GM12878 (cell line): ENCODE measurements at regions not wholly inside any gene's neighbourhood (a gene's known extent, or its start where the extent isn't known, plus 50 kb on each side); places are given as distances from the start of the nearest gene placed in this dataset.

Experiments used
- ATAC-seq: fragments of 200-7000 bp; cut with Tn5 transposase; 3 replicates; pipeline ENCODE4 v1.9.1; 2020; ENCODE audit warnings: mild to moderate bottlenecking, moderate library complexity
- BruUV-seq: library from RNA; stranded (reverse); fragments of 400-500 nt; replicated peaks from 2 replicates; lab custom pipeline; 2021; lab: Mats Ljungman, UMichigan
- CTCF ChIA-PET: fragments of 300-600 bp; sonication (Branson Sonifier 250); formaldehyde crosslinking; extraction: SDS; loops from one replicate; lab custom pipeline; 2021; ENCODE audit warnings: inconsistent platforms; lab: Yijun Ruan, JAX
- POLR2A ChIA-PET: fragments of 350-600 bp; formaldehyde crosslinking; extraction: SDS; loops from one replicate; lab custom pipeline; 2021; ENCODE audit warnings: inconsistent platforms; lab: Charles Lee
- RAD21 ChIA-PET: fragments of 300-600 bp; sonication (Branson Sonifier 250); formaldehyde crosslinking; loops from one replicate; lab custom pipeline; 2023; ENCODE audit warnings: antibody characterized with exemption; ENCODE audit not compliant: unreplicated experiment; lab: Charles Lee
- SMC1A ChIA-PET: fragments of 300-600 bp; sonication (Branson Sonifier 250); formaldehyde crosslinking; loops from one replicate; lab custom pipeline; 2023; ENCODE audit not compliant: unreplicated experiment, uncharacterized antibody; lab: Charles Lee
- DNase-seq: peaks from one replicate; pipeline ENCODE4 v3.0.0-alpha.2; 2011; ENCODE audit warnings: low read depth, low spot score
- FAIRE-seq: peaks from 3 replicates; lab custom pipeline; 2011; peaks lifted over from hg19 to GRCh38; lab: Jason Lieb, UNC
- H2AFZ ChIP-seq: 2 replicates; pipeline ENCODE4 v1.6.0; 2011; ENCODE audit warnings: low read depth, low read length, control low read depth; ENCODE audit not compliant: control insufficient read depth
- H3K27ac ChIP-seq: 2 replicates; pipeline ENCODE4 v1.5.1; 2011; ENCODE audit warnings: control low read depth; ENCODE audit not compliant: control insufficient read depth, insufficient read depth
- H3K27me3 ChIP-seq, 2 experiments: replicated peaks in 1 of 2; 2 replicates each; pipeline versions ENCODE4 v1.6.0 to v1.6.1; 2011; ENCODE audit warnings: low read length in 1 of 2; ENCODE audit not compliant: control insufficient read depth in 2 of 2, insufficient read depth in 2 of 2
- H3K36me3 ChIP-seq, 2 experiments: 2 replicates each; pipeline ENCODE4 v1.5.1; 2011; ENCODE audit warnings: low read length in 1 of 2; ENCODE audit not compliant: control insufficient read depth in 2 of 2, insufficient read depth in 2 of 2
- H3K4me1 ChIP-seq: 2 replicates; pipeline ENCODE4 v1.6.1; 2011; ENCODE audit warnings: mild to moderate bottlenecking, low read length, moderate library complexity, mixed read lengths; ENCODE audit not compliant: control insufficient read depth, insufficient read depth
- H3K4me2 ChIP-seq: 2 replicates; pipeline ENCODE4 v1.6.0; 2011; ENCODE audit warnings: control low read depth; ENCODE audit not compliant: control insufficient read depth, insufficient read depth
- H3K4me3 ChIP-seq: fragments of 200-600 bp; sonication (generic); 2 replicates; pipeline ENCODE4 v1.5.1; 2016
- H3K79me2 ChIP-seq: 2 replicates; pipeline ENCODE4 v1.6.0; 2011; ENCODE audit warnings: low read length; ENCODE audit not compliant: control insufficient read depth, insufficient read depth
- H3K9ac ChIP-seq: 2 replicates; pipeline ENCODE4 v1.8.0; 2011; ENCODE audit warnings: low read length, control low read depth, mixed read lengths; ENCODE audit not compliant: control insufficient read depth, insufficient read depth
- H3K9me3 ChIP-seq: replicated peaks from 3 replicates; pipeline ENCODE4 v1.5.1; 2011; ENCODE audit warnings: mild to moderate bottlenecking, low read length; ENCODE audit not compliant: control insufficient read depth, insufficient read depth
- H4K20me1 ChIP-seq: 2 replicates; pipeline ENCODE4 v1.6.0; 2011; ENCODE audit not compliant: control insufficient read depth, insufficient read depth
- BACH1 ChIP-seq: fragments of 450-650 bp; IDR thresholded peaks from 2 replicates; pipeline ENCODE4 v1.6.1; 2017; ENCODE audit warnings: mild to moderate bottlenecking, borderline replicate concordance
- BCL11A ChIP-seq: IDR thresholded peaks from 2 replicates; pipeline ENCODE4 v1.6.1; 2011; ENCODE audit warnings: low read depth, low read length
- JUNB ChIP-seq: IDR thresholded peaks from 2 replicates; pipeline ENCODE4 v1.6.1; 2016; ENCODE audit warnings: antibody characterized with exemption, mild to moderate bottlenecking
- RUNX3 ChIP-seq: IDR thresholded peaks from 2 replicates; pipeline ENCODE4 v1.6.1; 2012; ENCODE audit warnings: low read length, inconsistent platforms
- ZNF274 ChIP-seq: IDR thresholded peaks from one replicate; pipeline ENCODE4 v1.8.0; 2011; ENCODE audit not compliant: insufficient read length, insufficient read depth
- WGBS: methylation state at CpG from one replicate; pipeline ENCODE4 v1.1.6; 2016; ENCODE audit warnings: low lambda C conversion rate; ENCODE audit not compliant: insufficient replicate concordance, insufficient coverage; ENCODE audit errors: missing lambda C conversion rate; 5-methylcytosine and 5-hydroxymethylcytosine counted together
- in situ Hi-C: fragments of 300-500 bp; cut with MboI; formaldehyde crosslinking; loops from 9 replicates; pipeline ENCODE4 v1.14.3; 2018; ENCODE audit warnings: mixed read lengths
- intact Hi-C: fragments of 100-400 bp; cut with micrococcal nuclease; formaldehyde crosslinking; loops from one replicate; pipeline ENCODE4 v1.14.2; 2022; ENCODE audit not compliant: unreplicated experiment
- TF ChIP-seq, protein P1 (sequence below): IDR thresholded peaks from 2 replicates; pipeline ENCODE4 v1.6.1; 2012; ENCODE audit warnings: low read depth, low read length, improper control_type of control experiment

DNA sequence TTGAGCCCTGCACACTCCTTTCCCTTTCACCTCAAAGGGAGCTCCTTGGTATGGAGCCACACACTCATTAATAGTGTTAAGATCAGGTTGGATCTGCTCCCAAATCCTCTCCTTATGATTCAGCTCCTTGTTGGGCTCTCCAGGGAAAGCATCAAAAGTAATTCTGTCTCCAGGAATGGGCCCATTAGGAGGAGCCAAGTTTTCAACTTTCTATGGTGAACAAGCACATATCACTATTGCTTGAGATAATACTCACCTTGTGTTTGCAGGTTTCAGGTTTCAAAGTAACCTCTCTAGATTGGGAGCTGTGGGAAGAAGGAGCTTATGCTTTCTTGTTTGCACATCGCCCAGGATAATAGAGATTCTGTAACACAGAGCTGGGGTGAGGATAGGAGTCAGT is 164.8 kb downstream of the TNFSF18 start (continued):
- TF ChIP-seq, protein P1, sequence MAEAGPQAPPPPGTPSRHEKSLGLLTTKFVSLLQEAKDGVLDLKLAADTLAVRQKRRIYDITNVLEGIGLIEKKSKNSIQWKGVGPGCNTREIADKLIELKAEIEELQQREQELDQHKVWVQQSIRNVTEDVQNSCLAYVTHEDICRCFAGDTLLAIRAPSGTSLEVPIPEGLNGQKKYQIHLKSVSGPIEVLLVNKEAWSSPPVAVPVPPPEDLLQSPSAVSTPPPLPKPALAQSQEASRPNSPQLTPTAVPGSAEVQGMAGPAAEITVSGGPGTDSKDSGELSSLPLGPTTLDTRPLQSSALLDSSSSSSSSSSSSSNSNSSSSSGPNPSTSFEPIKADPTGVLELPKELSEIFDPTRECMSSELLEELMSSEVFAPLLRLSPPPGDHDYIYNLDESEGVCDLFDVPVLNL = no peak
- TF ChIP-seq BCL11A = no peak

DNA sequence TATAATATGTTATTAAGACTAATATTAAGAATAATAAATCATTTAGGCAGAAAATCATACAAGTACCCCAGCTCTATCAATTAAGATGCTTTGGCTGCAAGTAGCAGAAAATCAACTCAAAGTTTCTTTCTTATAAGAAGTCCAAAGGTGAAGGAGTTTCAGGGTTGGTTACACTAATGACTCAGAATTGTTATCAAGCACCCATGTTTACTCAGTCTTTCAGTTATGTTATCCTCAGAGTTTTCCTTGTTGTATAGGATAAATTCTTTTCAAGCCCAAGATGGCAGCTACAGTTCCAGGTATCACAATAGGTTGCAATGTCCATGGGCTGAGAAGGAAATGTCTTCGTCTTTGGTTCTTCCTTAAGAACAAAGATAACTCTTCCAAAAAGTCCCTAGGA is 163.6 kb downstream of the TNFSF18 start:
- in situ Hi-C loops = no loop called here
- FAIRE-seq (no peak), ATAC-seq (no peak), DNase-seq (no peak)
- H4K20me1 ChIP-seq = no peaks in the 10 kb centered on the region
- H3K9ac ChIP-seq = no peak overlapping the region
- BruUV-seq = no TSS peak
- no peak overlapping the region for H3K27ac ChIP-seq
- H3K4me3 ChIP-seq = no peak overlapping the region
- peaks cover 0 to 4% of the 10 kb centered on the region in 2 experiments; a peak in 2 of 4 replicates for H3K27me3 ChIP-seq
- no peak overlapping the region for H2AFZ ChIP-seq
- WGBS = 24% methylated on average over 1 of the region's 1 CpG
- SMC1A ChIA-PET = interaction anchor here (1.4 kb wide), 1 partner anchor 316 kb away, joined by 4 read pairs; no protein-coding TSS in a partner anchor
- H3K79me2 ChIP-seq = no peaks in the 10 kb centered on the region
- intact Hi-C loops = no loop called here
- H3K9me3 ChIP-seq = no peaks in the 10 kb centered on the region; the same call in 2 of the 3 replicates
- CTCF ChIA-PET = no interaction called here
- POLR2A ChIA-PET = no interaction called here
- H3K36me3 ChIP-seq = no peaks in the 10 kb centered on the region
- peaks cover 13% of the 10 kb centered on the region for H3K4me1 ChIP-seq
- TF ChIP-seq, protein P1 = no peak
- TF ChIP-seq JUNB = no peak
- TF ChIP-seq ZNF274 = no peak
- no peak for TF ChIP-seq BACH1
- TF ChIP-seq RUNX3 = no peak
- no peak overlapping the region for H3K4me2 ChIP-seq
- RAD21 ChIA-PET = no interaction called here
